Trophoblast cell (in vitro differentiated cells and primary cell): ENCODE measurements at regions not wholly inside any gene's neighbourhood (a gene's known extent, or its start where the extent isn't known, plus 50 kb on each side); places are given as distances from the start of the nearest gene placed in this dataset.

Experiments
- DNase-seq, 2 donors: peaks; one replicate each; pipeline ENCODE4 v3.0.0-alpha.2; 2016
- H2AFZ ChIP-seq: 2 replicates; pipeline ENCODE4 v1.6.1; 2013; ENCODE audit warnings: low read length, moderate library complexity, mild to moderate bottlenecking; ENCODE audit not compliant: insufficient read depth, poor library complexity
- H2AK5ac ChIP-seq: 2 replicates; pipeline ENCODE4 v1.6.1; 2013; ENCODE audit warnings: mild to moderate bottlenecking, low read length
- H2BK120ac ChIP-seq: 2 replicates; pipeline ENCODE4 v1.6.1; 2013; ENCODE audit warnings: low read length, mild to moderate bottlenecking, moderate library complexity; ENCODE audit not compliant: insufficient read depth, poor library complexity
- H2BK12ac ChIP-seq: 2 replicates; pipeline ENCODE4 v1.6.1; 2013; ENCODE audit warnings: mild to moderate bottlenecking, low read length, moderate library complexity
- H2BK5ac ChIP-seq: 2 replicates; pipeline ENCODE4 v1.6.1; 2013; ENCODE audit warnings: low read length, low read depth, moderate library complexity, mild to moderate bottlenecking; ENCODE audit not compliant: poor library complexity
- H3K14ac ChIP-seq: 2 replicates; pipeline ENCODE4 v1.6.1; 2013; ENCODE audit warnings: mild to moderate bottlenecking, low read length
- H3K18ac ChIP-seq: 2 replicates; pipeline ENCODE4 v1.6.1; 2013; ENCODE audit warnings: mild to moderate bottlenecking, low read length
- H3K23ac ChIP-seq: 2 replicates; pipeline ENCODE4 v1.6.1; 2013; ENCODE audit warnings: low read length
- H3K27ac ChIP-seq: 2 replicates; pipeline ENCODE4 v1.5.1; 2013; ENCODE audit warnings: low read depth, mild to moderate bottlenecking, inconsistent platforms, low read length, moderate library complexity
- H3K27me3 ChIP-seq: 2 replicates; pipeline ENCODE4 v1.6.1; 2013; ENCODE audit warnings: inconsistent platforms, mild to moderate bottlenecking, low read length, moderate library complexity; ENCODE audit not compliant: insufficient read depth
- H3K36me3 ChIP-seq, 2 experiments: 1 replicate in 1 of 2; 2 replicates in 1 of 2; pipeline ENCODE4 v1.6.1; 2013; ENCODE audit warnings: low read length in 2 of 2, mild to moderate bottlenecking in 2 of 2, moderate library complexity in 1 of 2; ENCODE audit not compliant: insufficient read depth in 2 of 2, control insufficient read depth in 1 of 2
- H3K4ac ChIP-seq: 2 replicates; pipeline ENCODE4 v1.6.1; 2013; ENCODE audit warnings: low read depth, mild to moderate bottlenecking, low read length, moderate library complexity
- H3K4me1 ChIP-seq, 2 experiments: 1 replicate in 1 of 2; 2 replicates in 1 of 2; pipeline ENCODE4 v1.6.1; 2013; ENCODE audit warnings: low read length in 2 of 2, mild to moderate bottlenecking in 2 of 2, moderate library complexity in 1 of 2; ENCODE audit not compliant: insufficient read depth in 2 of 2, control insufficient read depth in 1 of 2
- H3K4me2 ChIP-seq: 2 replicates; pipeline ENCODE4 v1.6.1; 2013; ENCODE audit warnings: inconsistent platforms, mild to moderate bottlenecking, low read length, moderate library complexity
- H3K4me3 ChIP-seq: 2 replicates; pipeline ENCODE4 v1.5.1; 2013; ENCODE audit warnings: mild to moderate bottlenecking, low read depth, low read length, inconsistent platforms
- H3K79me1 ChIP-seq: one replicate; pipeline ENCODE4 v1.6.1; 2013; ENCODE audit warnings: low read length
- H3K79me2 ChIP-seq: 2 replicates; pipeline ENCODE4 v1.6.1; 2013; ENCODE audit warnings: low read length, mild to moderate bottlenecking; ENCODE audit not compliant: control insufficient read depth, insufficient read depth, poor library complexity
- H3K9ac ChIP-seq: 2 replicates; pipeline ENCODE4 v1.6.1; 2013; ENCODE audit warnings: mild to moderate bottlenecking, low read length
- H3K9me3 ChIP-seq: 2 replicates; pipeline ENCODE4 v1.6.1; 2013; ENCODE audit warnings: low read depth, mild to moderate bottlenecking, control low read depth, inconsistent platforms, low read length; ENCODE audit not compliant: insufficient read depth
- H4K12ac ChIP-seq: 2 replicates; pipeline ENCODE4 v1.6.1; 2013; ENCODE audit warnings: low read depth, mild to moderate bottlenecking, low read length, moderate library complexity
- H4K8ac ChIP-seq: 2 replicates; pipeline ENCODE4 v1.6.1; 2013; ENCODE audit warnings: low read depth, mild to moderate bottlenecking, low read length, moderate library complexity
- H4K91ac ChIP-seq: one replicate; pipeline ENCODE4 v1.6.1; 2013; ENCODE audit warnings: low read depth, mild to moderate bottlenecking, low read length, moderate library complexity
- WGBS: extraction: QIAGEN DNeasy Blood & Tissue Kit; methylation state at CpG from one replicate; pipeline ENCODE4 v1.1.7; 2013; ENCODE audit warnings: missing lambda C conversion rate; ENCODE audit not compliant: insufficient read length, insufficient coverage; ENCODE audit errors: extremely low coverage; 5-methylcytosine and 5-hydroxymethylcytosine counted together

DNA sequence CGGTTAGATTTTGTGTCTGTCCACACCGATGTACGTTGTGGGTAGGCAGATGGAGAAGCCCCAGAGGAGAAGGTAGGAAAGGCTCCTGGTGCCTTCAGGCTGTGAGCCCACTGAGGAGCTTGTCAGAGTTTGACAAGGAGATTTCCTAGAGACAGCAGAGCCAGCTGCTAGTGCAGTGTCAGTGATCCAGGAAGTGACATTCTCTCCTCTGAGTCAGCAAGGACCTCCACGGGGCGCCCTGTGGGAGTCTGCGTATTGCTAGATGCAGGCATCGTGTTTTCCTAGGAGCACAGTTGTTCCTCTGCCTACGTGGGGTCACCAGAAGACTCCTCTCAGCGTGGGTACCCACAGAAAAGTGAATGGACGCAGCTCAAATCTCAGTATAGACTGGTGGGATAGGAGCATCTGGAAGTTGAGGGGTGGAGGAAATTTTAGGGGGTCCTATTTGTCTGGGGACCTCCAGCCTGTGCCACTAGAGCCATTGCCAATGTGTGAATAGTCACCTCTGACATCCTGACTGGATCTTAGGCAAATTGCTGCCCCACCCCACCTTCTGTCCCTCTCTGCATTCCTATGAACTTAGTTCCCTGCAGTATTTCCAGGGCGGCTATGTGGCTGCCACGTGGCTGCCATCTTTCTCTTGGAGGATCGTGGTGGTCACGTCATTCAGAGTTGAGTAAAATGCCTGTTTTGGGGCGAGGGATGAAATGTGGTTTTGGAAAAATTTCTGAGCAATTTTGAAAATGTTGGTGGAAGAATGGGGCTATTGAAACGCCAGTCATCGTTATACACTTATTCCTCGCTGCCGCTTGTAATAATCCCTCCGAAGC is 84.8 kb upstream of the KLHL25 start:
- no peak overlapping the region for H2AK5ac ChIP-seq
- H3K9me3 ChIP-seq = no peaks in the 10 kb centered on the region
- H2BK120ac ChIP-seq = no peak overlapping the region
- peaks cover 0 to 6% of the 10 kb centered on the region in 2 experiments for H3K4me1 ChIP-seq
- H3K18ac ChIP-seq = no peak overlapping the region
- no peak overlapping the region for H3K9ac ChIP-seq
- no peak overlapping the region for H4K91ac ChIP-seq
- no peaks in the 10 kb centered on the region for H3K36me3 ChIP-seq
- no peak overlapping the region for H4K12ac ChIP-seq
- no peak overlapping the region for H2AFZ ChIP-seq
- H2BK12ac ChIP-seq = no peak overlapping the region
- H3K14ac ChIP-seq = no peak overlapping the region
- H3K4me3 ChIP-seq = no peak overlapping the region
- H3K4ac ChIP-seq = no peak overlapping the region
- no peaks in the 10 kb centered on the region for H3K79me2 ChIP-seq
- WGBS = 100% methylated on average over 1 of the region's 20 CpGs
- no peak overlapping the region for H4K8ac ChIP-seq
- no peaks in the 10 kb centered on the region for H3K79me1 ChIP-seq
- no peak overlapping the region for H2BK5ac ChIP-seq
- no peaks in the 10 kb centered on the region for H3K27me3 ChIP-seq
- peak; percentile 19 to 23 for DNase-seq
- H3K4me2 ChIP-seq = no peak overlapping the region
- H3K27ac ChIP-seq = no peak overlapping the region
- no peak overlapping the region for H3K23ac ChIP-seq

DNA sequence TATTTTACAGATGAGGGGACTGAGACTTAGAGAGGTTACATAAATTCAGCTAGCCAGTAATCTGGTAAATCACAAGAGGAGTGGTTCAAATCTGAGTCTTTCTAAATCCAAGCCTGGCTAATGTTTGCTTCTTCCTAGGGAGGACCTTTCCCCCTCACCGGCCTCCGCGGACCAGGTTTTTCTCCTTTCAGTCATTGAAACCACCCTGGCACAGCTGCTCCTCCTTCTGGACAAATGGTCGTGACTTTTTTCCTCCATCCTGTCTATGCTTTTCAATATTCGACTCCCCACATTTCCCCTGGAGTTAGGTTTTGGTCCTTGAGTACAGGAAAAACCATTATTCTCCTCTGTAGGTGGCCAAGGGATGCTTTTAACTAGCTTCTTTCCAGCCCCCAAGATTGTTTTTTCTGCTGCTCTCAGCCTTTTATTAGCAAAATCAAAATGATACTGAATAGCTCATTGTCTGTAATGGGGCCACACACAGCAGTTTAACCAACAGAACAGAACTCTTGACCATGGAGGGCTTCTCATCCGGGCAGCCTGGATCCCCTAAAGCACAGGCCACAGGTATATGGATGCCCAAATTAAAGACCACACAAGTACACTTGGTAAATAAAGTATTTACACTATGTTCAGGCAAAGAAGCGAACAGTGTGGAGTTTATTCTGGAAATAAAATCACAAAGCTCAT is 85.9 kb upstream of the KLHL25 start:
- Histone ChIP-seq H4K91ac (no peak overlapping the region), H3K27ac (no peak overlapping the region), H2AFZ (no peak overlapping the region), H3K23ac (no peak overlapping the region), H3K79me2 (no peaks in the 10 kb centered on the region), H3K9me3 (no peaks in the 10 kb centered on the region), H3K27me3 (no peaks in the 10 kb centered on the region), H2BK12ac (no peak overlapping the region), H2BK120ac (no peak overlapping the region), H3K4me3 (no peak overlapping the region), H4K12ac (no peak overlapping the region), H4K8ac (no peak overlapping the region), H3K14ac (no peak overlapping the region), H3K36me3 (no peaks in the 10 kb centered on the region), H3K4me2 (no peak overlapping the region), H3K4ac (no peak overlapping the region), H2AK5ac (no peak overlapping the region), H3K79me1 (no peaks in the 10 kb centered on the region), H2BK5ac (no peak overlapping the region), H3K9ac (no peak overlapping the region), H3K4me1 (peaks cover 0 to 6% of the 10 kb centered on the region in 2 experiments), H3K18ac (no peak overlapping the region)
- WGBS = no CpG with 5 or more reads among the region's 7 CpGs
- DNase-seq = no peak

DNA sequence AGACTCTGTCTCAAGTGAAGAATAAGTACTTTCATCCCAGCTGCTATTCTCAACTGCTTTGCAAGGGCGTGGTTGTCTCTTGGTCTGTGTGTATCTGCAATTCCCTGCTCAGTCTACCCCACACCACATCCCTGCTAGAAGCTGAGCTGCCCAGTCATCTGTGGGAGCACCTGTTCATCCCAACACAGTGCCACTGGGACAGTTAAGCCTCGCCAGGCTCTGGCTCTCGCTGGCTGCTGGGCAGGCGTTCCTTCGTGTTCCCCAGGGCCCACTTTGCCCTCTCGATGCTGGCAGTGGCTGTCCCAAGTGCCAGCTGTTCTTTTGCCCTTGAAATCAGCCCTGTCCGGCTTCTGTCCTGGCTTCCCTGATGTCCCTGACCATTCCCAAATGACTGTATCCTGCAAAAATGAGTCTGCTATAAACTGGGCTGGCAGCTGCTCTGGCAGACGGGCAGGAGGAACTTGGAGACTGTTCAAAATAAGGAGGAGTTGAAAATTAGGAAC is 91.6 kb upstream of the KLHL25 start:
- WGBS = no CpG with 5 or more reads among the region's 8 CpGs
- no peak overlapping the region for H2BK12ac ChIP-seq

DNA sequence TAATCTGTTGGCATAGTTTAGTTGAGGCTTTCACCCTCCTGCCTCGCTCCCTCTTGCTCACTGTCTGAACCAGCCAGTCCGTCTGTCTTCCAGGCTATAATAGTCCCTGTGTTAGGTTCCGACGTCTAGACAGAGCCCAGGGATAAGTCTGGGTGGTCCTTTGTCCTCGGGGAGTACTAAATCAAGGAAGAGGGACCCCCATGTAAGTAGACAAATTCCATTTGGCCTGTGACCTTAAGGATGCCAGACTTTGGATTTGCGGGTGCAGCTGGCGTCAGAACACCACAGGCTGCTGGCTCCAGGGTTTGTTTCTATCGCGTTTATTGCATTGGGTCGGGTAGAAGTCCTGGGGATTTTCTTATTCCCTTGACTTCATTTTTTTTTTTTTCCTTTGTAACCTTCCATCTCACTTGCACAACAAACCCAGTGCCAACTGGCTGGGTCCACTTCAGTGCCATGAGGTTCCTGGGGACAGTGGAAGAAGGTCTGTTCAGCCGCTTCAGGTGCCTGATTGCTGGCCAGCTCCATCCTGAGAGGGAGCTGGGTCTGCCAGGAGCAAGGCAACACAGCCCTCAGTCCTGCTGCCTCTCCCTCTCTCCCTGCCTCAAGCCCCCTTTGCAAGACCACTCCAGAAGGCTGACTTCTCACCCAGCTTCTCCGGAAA is 95.4 kb upstream of the KLHL25 start:
- H2BK12ac ChIP-seq = no peak overlapping the region
- no peaks in the 10 kb centered on the region for H3K27me3 ChIP-seq
- H3K9ac ChIP-seq = no peak overlapping the region
- no peak for DNase-seq
- H2AFZ ChIP-seq = no peak overlapping the region
- H3K4me1 ChIP-seq = no peaks in the 10 kb centered on the region
- no peak overlapping the region for H4K12ac ChIP-seq
- no peak overlapping the region for H3K23ac ChIP-seq
- H4K91ac ChIP-seq = no peak overlapping the region
- H3K4me2 ChIP-seq = no peak overlapping the region
- no peak overlapping the region for H3K14ac ChIP-seq
- H3K27ac ChIP-seq = no peak overlapping the region
- H3K79me1 ChIP-seq = no peaks in the 10 kb centered on the region
- H3K79me2 ChIP-seq = no peaks in the 10 kb centered on the region
- no peak overlapping the region for H3K4me3 ChIP-seq
- H2BK5ac ChIP-seq = no peak overlapping the region
- H3K36me3 ChIP-seq = no peaks in the 10 kb centered on the region
- H2AK5ac ChIP-seq = no peak overlapping the region
- H2BK120ac ChIP-seq = no peak overlapping the region
- no peak overlapping the region for H3K18ac ChIP-seq
- no peak overlapping the region for H3K4ac ChIP-seq
- no peaks in the 10 kb centered on the region for H3K9me3 ChIP-seq
- no CpG with 5 or more reads among the region's 12 CpGs for WGBS
- no peak overlapping the region for H4K8ac ChIP-seq

More for the DNA sequence above, 91.6 kb upstream of the KLHL25 start:
- no peaks in the 10 kb centered on the region for H3K79me1 ChIP-seq
- H3K14ac ChIP-seq = no peak overlapping the region
- H3K23ac ChIP-seq = no peak overlapping the region
- H3K4me1 ChIP-seq = no peaks in the 10 kb centered on the region
- H2AK5ac ChIP-seq = no peak overlapping the region
- no peak overlapping the region for H2BK5ac ChIP-seq
- H2BK120ac ChIP-seq = no peak overlapping the region
- H3K27ac ChIP-seq = no peak overlapping the region
- no peak for DNase-seq
- H2AFZ ChIP-seq = no peak overlapping the region
- H3K4ac ChIP-seq = no peak overlapping the region
- H3K4me3 ChIP-seq = no peak overlapping the region
- no peaks in the 10 kb centered on the region for H3K79me2 ChIP-seq
- H4K12ac ChIP-seq = no peak overlapping the region
- H4K8ac ChIP-seq = no peak overlapping the region
- no peaks in the 10 kb centered on the region for H3K27me3 ChIP-seq
- H3K9me3 ChIP-seq = no peaks in the 10 kb centered on the region
- H3K9ac ChIP-seq = no peak overlapping the region
- H3K18ac ChIP-seq = no peak overlapping the region
- H3K36me3 ChIP-seq = no peaks in the 10 kb centered on the region
- H3K4me2 ChIP-seq = no peak overlapping the region
- no peak overlapping the region for H4K91ac ChIP-seq
